ENCODE measurements at regions not wholly inside any gene's neighbourhood (a gene's known extent, or its start where the extent isn't known, plus 50 kb on each side); places are given as distances from the start of the nearest gene placed in this dataset.
A peak's percentile ranks its signal among the peaks of the same experiment; 100 is the strongest.

- TF ChIP-seq CTCF (conservative IDR thresholded peaks at IDR 0.05; ENCODE audit: low read depth, low read length) (peak; percentile 32), EZH2 (IDR thresholded peaks at IDR 0.05; ENCODE audit: low read length, unreplicated experiment) (no peak), EZH2phosphoT487 (IDR thresholded peaks at IDR 0.05; ENCODE audit: borderline replicate concordance, low read length) (no peak)
These were observed 132.6 kb downstream of the MRPL36 start for GRCh38 chr5:1666812-1667588.
